CD8-positive, alpha-beta memory T cell (primary cell): ENCODE measurements at regions not wholly inside any gene's neighbourhood (a gene's known extent, or its start where the extent isn't known, plus 50 kb on each side); places are given as distances from the start of the nearest gene placed in this dataset.

Experiments
- CTCF ChIA-PET: fragments of 350-600 bp; sonication (Branson Sonifier 250); formaldehyde crosslinking; loops from one replicate; lab custom pipeline; 2021; ENCODE audit warnings: antibody characterized with exemption; lab: Charles Lee
- POLR2A ChIA-PET: fragments of 350-600 bp; sonication (Branson Sonifier 250); formaldehyde crosslinking; loops from one replicate; lab custom pipeline; 2021; ENCODE audit warnings: antibody characterized with exemption; lab: Charles Lee
- DNase-seq, 5 donors: peaks; one replicate each; pipeline versions ENCODE4 v3.0.0 to v3.0.0-alpha.2; 2020 to 2022; ENCODE audit warnings: mixed read lengths in 1 of 5
- H3K27ac ChIP-seq: one replicate; pipeline ENCODE4 v1.7.0; 2013; ENCODE audit warnings: low read depth, mild to moderate bottlenecking, low read length, moderate library complexity
- H3K27me3 ChIP-seq: 2 replicates; pipeline ENCODE4 v1.7.0; 2013; ENCODE audit warnings: low read length, mild to moderate bottlenecking; ENCODE audit not compliant: insufficient read depth, poor library complexity, severe bottlenecking
- H3K36me3 ChIP-seq: 2 replicates; pipeline ENCODE4 v1.7.0; 2013; ENCODE audit warnings: mild to moderate bottlenecking, low read length, moderate library complexity; ENCODE audit not compliant: insufficient read depth
- H3K4me1 ChIP-seq: 2 replicates; pipeline ENCODE4 v1.7.0; 2013; ENCODE audit warnings: mild to moderate bottlenecking, low read length, moderate library complexity; ENCODE audit not compliant: insufficient read depth
- H3K4me3 ChIP-seq: 2 replicates; pipeline ENCODE4 v1.7.0; 2013; ENCODE audit warnings: mild to moderate bottlenecking, low read length
- H3K9me3 ChIP-seq: 2 replicates; pipeline ENCODE4 v1.7.0; 2013; ENCODE audit warnings: mild to moderate bottlenecking, low read length
- H3K27ac Mint-ChIP-seq, 8 donors: one replicate each; pipeline ENCODE4 v1.8.0; 2020 to 2021; ENCODE audit warnings: mixed read lengths in 8 of 8, mild to moderate bottlenecking in 6 of 8, inconsistent platforms in 3 of 8, moderate library complexity in 3 of 8
- H3K27me3 Mint-ChIP-seq, 2 donors: one replicate each; pipeline ENCODE4 v1.8.0; 2020 to 2021; ENCODE audit warnings: mixed read lengths in 2 of 2, mild to moderate bottlenecking in 1 of 2, moderate library complexity in 1 of 2
- H3K36me3 Mint-ChIP-seq, 3 donors: one replicate each; pipeline ENCODE4 v1.8.0; 2020 to 2021; ENCODE audit warnings: mixed read lengths in 3 of 3, inconsistent platforms in 1 of 3, mild to moderate bottlenecking in 1 of 3
- H3K4me1 Mint-ChIP-seq, 3 donors: one replicate each; pipeline ENCODE4 v1.8.0; 2020 to 2021; ENCODE audit warnings: mixed read lengths in 3 of 3, inconsistent platforms in 1 of 3, mild to moderate bottlenecking in 1 of 3
- H3K4me3 Mint-ChIP-seq, 7 donors: one replicate each; pipeline ENCODE4 v1.8.0; 2020 to 2021; ENCODE audit warnings: mixed read lengths in 7 of 7, mild to moderate bottlenecking in 6 of 7, moderate library complexity in 4 of 7, inconsistent platforms in 2 of 7
- H3K9me3 Mint-ChIP-seq, 5 donors: one replicate each; pipeline ENCODE4 v1.8.0; 2020 to 2022; ENCODE audit warnings: mixed read lengths in 5 of 5, mild to moderate bottlenecking in 3 of 5, moderate library complexity in 2 of 5, inconsistent platforms in 1 of 5

DNA sequence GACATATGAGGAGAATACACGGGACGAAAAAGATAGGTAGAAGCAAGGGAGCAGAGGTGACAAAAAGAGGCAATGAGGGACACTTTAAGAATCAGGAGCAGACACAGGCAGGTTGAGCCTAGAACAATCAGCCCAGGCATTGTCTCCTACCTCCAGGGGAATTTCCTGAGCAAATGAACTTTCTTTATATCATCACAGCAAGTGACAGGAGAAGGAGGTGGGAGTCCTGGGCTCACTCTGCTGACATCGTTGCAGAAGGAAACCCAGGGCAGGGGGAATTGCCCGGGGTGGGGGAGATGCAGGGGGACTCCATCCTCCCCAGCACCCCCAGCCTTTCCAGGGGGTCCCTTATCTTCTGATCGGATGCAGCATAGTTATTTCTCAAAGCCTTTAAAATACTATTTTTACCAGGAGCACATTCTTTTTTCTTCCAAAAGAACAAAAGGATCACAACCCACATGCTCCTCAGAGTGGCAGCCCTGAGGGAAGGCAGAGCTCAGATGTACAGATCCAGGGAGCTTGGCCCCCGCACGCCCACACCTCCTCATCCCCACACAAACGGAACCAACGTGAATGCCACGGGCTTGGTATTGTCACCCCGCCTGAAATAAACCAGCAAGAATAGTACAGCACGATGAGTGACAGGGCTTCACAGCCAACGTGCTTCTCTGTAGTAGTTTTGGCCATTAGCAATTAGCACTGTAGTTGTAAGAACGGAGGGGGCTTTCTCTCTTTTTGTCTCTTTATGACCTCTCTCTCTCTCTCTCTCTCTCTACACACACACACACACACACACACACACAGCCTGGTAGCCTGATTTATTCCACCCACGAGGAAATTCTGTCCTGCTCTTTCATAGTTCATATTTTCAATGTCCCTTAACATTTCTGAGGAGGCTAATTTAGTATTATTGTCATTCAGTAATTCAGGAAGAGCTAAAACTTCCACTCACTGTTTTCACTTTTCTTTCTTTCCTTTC lies 169.5 kb upstream of the UBL3 start:
- Mint-ChIP-seq H3K4me1 (peaks cover 0 to under 1% (median 0%) of the 10 kb centered on the region in 3 donors), H3K27ac (peak overlapping the region in 2 of 8 donors; percentile 22 to 58), H3K9me3 (no peaks in the 10 kb centered on the region), H3K4me3 (no peak overlapping the region), H3K27me3 (peaks cover 5 to 29% of the 10 kb centered on the region in 2 donors), H3K36me3 (no peaks in the 10 kb centered on the region)
- Histone ChIP-seq H3K27me3 (no peaks in the 10 kb centered on the region), H3K27ac (no peak overlapping the region), H3K36me3 (no peaks in the 10 kb centered on the region), H3K9me3 (no peaks in the 10 kb centered on the region), H3K4me1 (no peaks in the 10 kb centered on the region), H3K4me3 (no peak overlapping the region)
- no peak for DNase-seq
- POLR2A ChIA-PET = no interaction called here
- CTCF ChIA-PET = no interaction called here

DNA sequence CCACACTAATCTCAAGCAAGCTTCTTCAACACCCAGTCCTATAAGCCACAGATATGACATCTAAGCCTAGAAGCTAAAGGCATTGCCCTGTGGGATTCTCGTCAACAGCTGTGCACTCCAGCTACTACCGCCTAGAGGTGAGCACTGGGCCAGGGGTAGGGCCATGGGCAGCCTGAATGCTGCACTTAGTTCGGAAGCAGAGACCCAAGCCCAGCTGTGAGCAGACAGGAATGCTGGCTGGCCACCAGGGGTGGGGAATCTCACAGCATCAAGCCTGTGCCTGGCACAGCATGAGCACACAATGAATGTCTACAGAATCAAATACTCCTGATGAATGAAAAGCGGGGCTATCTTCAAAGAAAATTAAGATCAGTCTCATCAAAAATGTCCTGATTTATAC lies 167.5 kb upstream of the UBL3 start:
- no peaks in the 10 kb centered on the region for H3K27me3 ChIP-seq
- ChIA-PET POLR2A (no interaction called here), CTCF (no interaction called here)
- peaks cover 0 to 6% (median 6%) of the 10 kb centered on the region in 3 donors for H3K4me1 Mint-ChIP-seq
- no peaks in the 10 kb centered on the region for H3K9me3 Mint-ChIP-seq
- no peaks in the 10 kb centered on the region for H3K9me3 ChIP-seq
- no peaks in the 10 kb centered on the region for H3K36me3 Mint-ChIP-seq
- H3K36me3 ChIP-seq = no peaks in the 10 kb centered on the region
- H3K4me3 Mint-ChIP-seq = no peak overlapping the region
- no peak overlapping the region for H3K4me3 ChIP-seq
- peaks cover 7 to 36% of the 10 kb centered on the region in 2 donors for H3K27me3 Mint-ChIP-seq
- DNase-seq = no peak
- no peak overlapping the region for H3K27ac ChIP-seq
- H3K27ac Mint-ChIP-seq = no peak overlapping the region
- H3K4me1 ChIP-seq = no peaks in the 10 kb centered on the region

DNA sequence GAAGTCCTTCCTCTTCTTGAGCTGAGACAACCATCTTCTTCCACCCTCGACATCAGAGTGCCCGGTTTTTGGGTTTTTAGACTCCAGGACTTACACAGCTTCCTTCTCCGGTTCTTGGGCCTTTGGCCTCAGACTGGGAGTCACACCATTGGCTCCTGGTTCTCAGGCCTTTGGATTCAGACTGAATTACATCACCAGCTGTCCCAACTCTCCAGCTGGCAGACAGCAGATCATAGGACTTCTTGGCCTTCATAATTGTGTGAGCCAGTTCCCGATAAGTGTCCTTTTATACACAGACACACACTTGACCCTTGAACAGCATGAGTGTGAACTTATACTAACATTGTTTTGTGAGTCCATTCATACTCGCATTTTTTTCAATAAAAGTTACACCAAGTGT lies 166.0 kb upstream of the UBL3 start:
- ChIA-PET POLR2A (no interaction called here), CTCF (no interaction called here)
- no peak overlapping the region for H3K4me3 Mint-ChIP-seq
- Histone ChIP-seq H3K36me3 (no peaks in the 10 kb centered on the region), H3K9me3 (no peaks in the 10 kb centered on the region), H3K27me3 (no peaks in the 10 kb centered on the region), H3K4me1 (no peaks in the 10 kb centered on the region), H3K27ac (no peak overlapping the region), H3K4me3 (no peak overlapping the region)
- H3K9me3 Mint-ChIP-seq = no peaks in the 10 kb centered on the region
- no peaks in the 10 kb centered on the region for H3K36me3 Mint-ChIP-seq
- peaks cover 7 to 36% of the 10 kb centered on the region in 2 donors for H3K27me3 Mint-ChIP-seq
- no peak overlapping the region for H3K27ac Mint-ChIP-seq
- DNase-seq = no peak
- peaks cover 0 to 6% (median 6%) of the 10 kb centered on the region in 3 donors for H3K4me1 Mint-ChIP-seq

DNA sequence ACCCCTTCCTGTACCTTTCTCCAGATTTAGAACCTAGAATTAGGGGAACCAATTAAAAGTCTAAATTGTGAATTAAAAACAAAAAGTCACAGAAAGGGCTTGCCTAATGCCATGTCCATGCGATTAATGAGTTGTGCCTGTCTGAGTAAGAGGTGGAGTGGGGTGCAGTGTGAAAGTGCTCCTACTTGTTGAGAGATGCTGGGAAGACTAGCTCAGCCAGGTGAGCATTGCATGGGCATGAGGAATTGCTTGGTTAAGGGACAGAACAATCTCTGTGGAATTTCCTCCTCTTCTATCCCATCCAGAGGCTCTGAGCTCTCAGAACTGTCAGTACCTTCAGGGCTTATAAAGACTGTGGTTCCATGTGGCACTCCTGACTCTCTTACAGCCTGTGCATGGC lies 159.0 kb upstream of the UBL3 start:
- Histone ChIP-seq H3K36me3 (no peaks in the 10 kb centered on the region), H3K27me3 (no peaks in the 10 kb centered on the region), H3K9me3 (no peaks in the 10 kb centered on the region), H3K27ac (no peak overlapping the region), H3K4me1 (peaks cover 4% of the 10 kb centered on the region), H3K4me3 (no peak overlapping the region)
- H3K27me3 Mint-ChIP-seq = peaks cover 3 to 5% of the 10 kb centered on the region in 2 donors
- H3K4me1 Mint-ChIP-seq = peaks cover 4 to 23% (median 21%) of the 10 kb centered on the region in 3 donors
- no peak overlapping the region for H3K27ac Mint-ChIP-seq
- no peak for DNase-seq
- H3K36me3 Mint-ChIP-seq = no peaks in the 10 kb centered on the region
- CTCF ChIA-PET = interaction anchor here (1.5 kb wide), 1 partner anchor 30 kb away, joined by 3 read pairs; no protein-coding TSS in a partner anchor
- H3K4me3 Mint-ChIP-seq = no peak overlapping the region
- POLR2A ChIA-PET = no interaction called here
- no peaks in the 10 kb centered on the region for H3K9me3 Mint-ChIP-seq

DNA sequence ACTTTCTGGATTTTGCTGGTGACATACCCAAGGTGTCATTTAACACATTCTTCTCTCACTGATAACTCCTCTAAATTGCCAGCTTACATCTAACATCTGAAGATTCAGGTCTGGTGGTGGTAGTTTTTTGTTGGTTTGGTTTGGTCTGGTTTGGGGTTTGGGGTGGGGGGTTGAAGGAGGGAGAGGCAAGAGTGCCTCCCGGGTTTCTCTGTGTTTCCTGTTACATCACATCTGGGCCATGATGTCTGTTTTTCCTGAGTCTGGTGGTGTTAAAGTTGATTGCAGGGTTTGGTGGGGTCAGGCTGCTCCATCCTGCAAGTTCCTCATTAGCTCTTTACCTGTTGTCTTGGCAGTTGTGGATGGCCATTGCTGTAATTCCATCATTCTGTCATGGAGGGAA lies 155.8 kb upstream of the UBL3 start:
- no peaks in the 10 kb centered on the region for H3K27me3 ChIP-seq
- POLR2A ChIA-PET = no interaction called here
- Mint-ChIP-seq H3K27me3 (peaks cover 3% of the 10 kb centered on the region in 2 donors), H3K9me3 (no peaks in the 10 kb centered on the region), H3K4me3 (no peak overlapping the region), H3K36me3 (no peaks in the 10 kb centered on the region), H3K4me1 (peaks cover 4 to 26% (median 19%) of the 10 kb centered on the region in 3 donors), H3K27ac (peak overlapping the region in 3 of 8 donors; percentile 2 to 85 (median 11))
- peak in 1 of 5 donors; percentile 8 for DNase-seq
- H3K9me3 ChIP-seq = no peaks in the 10 kb centered on the region
- H3K36me3 ChIP-seq = no peaks in the 10 kb centered on the region
- CTCF ChIA-PET = no interaction called here
- H3K4me3 ChIP-seq = no peak overlapping the region
- H3K4me1 ChIP-seq = peaks cover 4% of the 10 kb centered on the region
- H3K27ac ChIP-seq = no peak overlapping the region

DNA sequence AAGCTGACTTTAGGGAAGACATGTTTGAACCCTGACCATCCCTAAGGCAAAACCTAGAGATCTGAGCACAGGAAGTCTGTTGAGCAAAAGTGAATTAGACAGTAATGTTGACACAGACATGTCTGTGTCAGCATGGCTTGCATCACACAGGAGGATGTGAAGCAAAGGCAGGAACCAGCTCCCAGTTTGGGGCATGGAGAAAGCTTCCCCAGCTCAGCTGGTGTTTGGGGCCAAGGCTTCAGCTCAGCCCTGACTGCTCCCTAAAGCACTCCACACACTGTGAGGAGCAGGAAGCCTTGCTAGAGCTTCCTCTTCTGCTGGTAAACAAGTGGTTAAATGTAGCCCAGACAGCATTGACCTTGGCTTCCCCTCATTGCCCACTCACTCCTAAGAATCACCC lies 153.8 kb upstream of the UBL3 start:
- Histone ChIP-seq H3K27ac (no peak overlapping the region), H3K27me3 (no peaks in the 10 kb centered on the region), H3K4me1 (peaks cover 4% of the 10 kb centered on the region), H3K9me3 (no peaks in the 10 kb centered on the region), H3K4me3 (no peak overlapping the region), H3K36me3 (no peaks in the 10 kb centered on the region)
- Mint-ChIP-seq H3K27ac (no peak overlapping the region), H3K4me3 (no peak overlapping the region), H3K36me3 (no peaks in the 10 kb centered on the region), H3K9me3 (no peaks in the 10 kb centered on the region), H3K4me1 (peaks cover 4 to 26% (median 19%) of the 10 kb centered on the region in 3 donors), H3K27me3 (peaks cover 3% of the 10 kb centered on the region in 2 donors)
- ChIA-PET CTCF (interaction anchor here (1.1 kb wide), 1 partner anchor 10 kb away, joined by 3 read pairs; no protein-coding TSS in a partner anchor), POLR2A (no interaction called here)
- no peak for DNase-seq

DNA sequence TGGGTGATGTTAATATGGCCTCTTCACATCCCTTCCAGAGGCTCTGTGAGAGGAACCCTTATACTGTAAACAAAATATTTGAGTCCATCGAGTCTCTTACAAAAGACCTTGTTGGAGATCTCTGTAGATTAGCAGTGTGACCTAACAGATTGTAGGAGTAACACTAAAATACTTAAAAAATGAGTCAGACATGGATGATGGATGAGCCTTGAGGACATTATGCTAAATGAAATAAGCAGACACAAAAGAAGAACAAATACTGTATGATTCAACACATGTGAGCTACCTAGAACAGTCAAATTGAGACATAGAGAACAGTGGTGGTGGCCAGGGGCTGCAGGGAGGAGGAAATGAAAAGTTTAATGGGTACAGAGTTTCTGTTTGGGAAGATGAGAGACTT lies 152.2 kb upstream of the UBL3 start:
- H3K9me3 Mint-ChIP-seq = no peaks in the 10 kb centered on the region
- H3K4me3 Mint-ChIP-seq = no peak overlapping the region
- H3K27ac Mint-ChIP-seq = no peak overlapping the region
- peaks cover 4 to 26% (median 19%) of the 10 kb centered on the region in 3 donors for H3K4me1 Mint-ChIP-seq
- peaks cover 3% of the 10 kb centered on the region in 2 donors for H3K27me3 Mint-ChIP-seq
- Histone ChIP-seq H3K4me1 (peaks cover 4% of the 10 kb centered on the region), H3K36me3 (no peaks in the 10 kb centered on the region), H3K9me3 (no peaks in the 10 kb centered on the region), H3K27ac (no peak overlapping the region), H3K27me3 (no peaks in the 10 kb centered on the region), H3K4me3 (no peak overlapping the region)
- ChIA-PET CTCF (no interaction called here), POLR2A (no interaction called here)
- DNase-seq = no peak
- no peaks in the 10 kb centered on the region for H3K36me3 Mint-ChIP-seq

DNA sequence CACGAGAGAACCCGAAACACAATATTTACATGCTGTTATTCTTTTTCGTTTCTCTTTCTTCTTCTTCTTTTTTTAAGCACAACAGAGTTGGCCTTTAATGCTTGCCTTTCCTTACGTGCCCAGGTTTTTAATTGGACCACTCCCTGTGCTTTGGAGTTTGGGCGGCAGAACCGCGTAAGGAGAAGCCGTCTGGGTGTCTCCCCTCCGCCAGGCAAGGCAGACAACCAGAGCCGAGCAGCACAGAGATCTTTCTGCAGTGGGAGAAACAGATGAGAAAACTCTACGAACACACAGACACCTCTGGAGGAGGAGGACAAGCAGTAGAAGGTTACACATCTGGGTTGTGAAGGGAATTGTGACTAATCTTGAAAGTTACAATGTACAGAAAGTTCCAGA lies 150.0 kb upstream of the UBL3 start:
- Histone ChIP-seq H3K36me3 (no peaks in the 10 kb centered on the region), H3K27me3 (no peaks in the 10 kb centered on the region), H3K4me3 (no peak overlapping the region), H3K27ac (no peak overlapping the region), H3K4me1 (no peaks in the 10 kb centered on the region), H3K9me3 (no peaks in the 10 kb centered on the region)
- Mint-ChIP-seq H3K27ac (no peak overlapping the region), H3K36me3 (no peaks in the 10 kb centered on the region), H3K27me3 (peaks cover 0 to 3% of the 10 kb centered on the region in 2 donors), H3K4me1 (peaks cover 0 to 13% (median 7%) of the 10 kb centered on the region in 3 donors), H3K9me3 (no peaks in the 10 kb centered on the region), H3K4me3 (no peak overlapping the region)
- POLR2A ChIA-PET = no interaction called here
- CTCF ChIA-PET = interaction anchor here (1.5 kb wide), 1 partner anchor 10 kb away, joined by 3 read pairs; no protein-coding TSS in a partner anchor
- DNase-seq = no peak
